Activated CD4-positive, alpha-beta memory T cell treated with anti-CD3 and anti-CD28 coated beads for 36 hours (primary cell): ENCODE measurements at regions not wholly inside any gene's neighbourhood (a gene's known extent, or its start where the extent isn't known, plus 50 kb on each side); places are given as distances from the start of the nearest gene placed in this dataset.

Experiments
- CTCF ChIA-PET: fragments of 350-600 bp; sonication (Branson Sonifier 250); formaldehyde crosslinking; loops from one replicate; lab custom pipeline; 2021; ENCODE audit warnings: antibody characterized with exemption, inconsistent platforms; lab: Charles Lee
- POLR2A ChIA-PET: fragments of 350-600 bp; sonication (Branson Sonifier 250); formaldehyde crosslinking; loops from one replicate; lab custom pipeline; 2021; ENCODE audit warnings: antibody characterized with exemption; lab: Charles Lee
- DNase-seq: peaks from one replicate; pipeline ENCODE4 v3.0.0-alpha.2; 2020
- H3K27ac Mint-ChIP-seq: one replicate; pipeline ENCODE4 v1.8.0; 2021; ENCODE audit warnings: mixed read lengths
- H3K27me3 Mint-ChIP-seq: one replicate; pipeline ENCODE4 v1.8.0; 2021; ENCODE audit warnings: mixed read lengths
- H3K36me3 Mint-ChIP-seq: one replicate; pipeline ENCODE4 v1.8.0; 2021; ENCODE audit warnings: mixed read lengths
- H3K4me1 Mint-ChIP-seq: one replicate; pipeline ENCODE4 v1.8.0; 2021; ENCODE audit warnings: low read depth, mixed read lengths
- H3K4me3 Mint-ChIP-seq: one replicate; pipeline ENCODE4 v1.8.0; 2021; ENCODE audit warnings: mild to moderate bottlenecking, mixed read lengths
- H3K9me3 Mint-ChIP-seq: one replicate; pipeline ENCODE4 v1.8.0; 2021; ENCODE audit warnings: mixed read lengths
- intact Hi-C: fragments of 100-400 bp; cut with micrococcal nuclease; formaldehyde crosslinking; loops from one replicate; pipeline ENCODE4 v1.15.1; 2023

- no peaks in the 10 kb centered on the region for H3K27me3 Mint-ChIP-seq
- no peaks in the 10 kb centered on the region for H3K9me3 Mint-ChIP-seq
- ChIA-PET CTCF (interaction anchor here (0.6 kb wide), 1 partner anchor 9 kb away, joined by 3 read pairs; no protein-coding TSS in a partner anchor), POLR2A (no interaction called here)
- H3K4me3 Mint-ChIP-seq = no peak overlapping the region
- intact Hi-C loops = no loop called here
- H3K36me3 Mint-ChIP-seq = no peaks in the 10 kb centered on the region
- no peaks in the 10 kb centered on the region for H3K4me1 Mint-ChIP-seq
- no peak for DNase-seq
- no peak overlapping the region for H3K27ac Mint-ChIP-seq
These were observed 112.0 kb upstream of the KCNN2 start for GRCh38 chr5:114249823-114250222.

DNA sequence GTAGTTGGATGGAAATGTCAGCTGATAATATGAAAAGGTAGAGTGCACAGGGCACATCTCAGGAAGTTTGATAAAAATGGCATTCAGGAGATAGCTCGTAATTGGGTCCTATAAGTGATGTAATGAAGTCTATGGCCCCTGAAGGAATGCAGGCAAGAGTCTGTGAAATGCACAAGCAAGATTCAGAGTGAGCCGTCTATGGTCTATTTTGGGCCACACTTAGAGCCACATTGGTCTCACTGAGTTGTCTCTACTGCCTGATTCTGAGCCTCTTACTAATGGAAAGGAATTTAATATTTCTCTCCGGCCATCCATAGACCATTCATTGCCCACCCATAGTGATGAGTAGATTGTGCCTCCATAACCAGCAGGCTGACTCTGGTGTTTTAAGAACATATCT lies 111.3 kb upstream of the KCNN2 start:
- H3K9me3 Mint-ChIP-seq = no peaks in the 10 kb centered on the region
- H3K36me3 Mint-ChIP-seq = no peaks in the 10 kb centered on the region
- H3K27ac Mint-ChIP-seq = no peak overlapping the region
- intact Hi-C loops = no loop called here
- ChIA-PET CTCF (no interaction called here), POLR2A (no interaction called here)
- no peaks in the 10 kb centered on the region for H3K4me1 Mint-ChIP-seq
- no peaks in the 10 kb centered on the region for H3K27me3 Mint-ChIP-seq
- no peak overlapping the region for H3K4me3 Mint-ChIP-seq
- no peak for DNase-seq

DNA sequence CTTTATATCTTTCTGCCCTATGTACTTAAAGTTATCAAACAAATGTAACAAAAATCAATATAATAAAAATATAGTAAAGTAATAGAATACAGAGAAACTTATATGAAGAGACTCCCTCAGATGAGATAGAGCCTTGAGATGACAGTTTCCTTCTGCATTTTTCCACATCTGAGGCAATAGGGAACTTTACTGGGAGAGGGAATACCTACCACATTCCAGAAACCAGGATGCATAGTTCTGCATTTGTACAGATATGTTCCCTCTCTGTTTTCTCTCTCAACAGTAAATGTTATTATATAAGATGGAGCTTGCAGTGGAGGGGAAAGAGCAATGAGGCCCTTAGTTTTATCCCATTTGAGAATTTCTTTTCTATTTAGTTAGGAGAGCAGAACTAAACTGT lies 109.6 kb upstream of the KCNN2 start:
- intact Hi-C loops = no loop called here
- CTCF ChIA-PET = no interaction called here
- Mint-ChIP-seq H3K36me3 (no peaks in the 10 kb centered on the region), H3K9me3 (no peaks in the 10 kb centered on the region), H3K27ac (no peak overlapping the region), H3K27me3 (no peaks in the 10 kb centered on the region), H3K4me1 (no peaks in the 10 kb centered on the region), H3K4me3 (no peak overlapping the region)
- no peak for DNase-seq
- POLR2A ChIA-PET = no interaction called here

DNA sequence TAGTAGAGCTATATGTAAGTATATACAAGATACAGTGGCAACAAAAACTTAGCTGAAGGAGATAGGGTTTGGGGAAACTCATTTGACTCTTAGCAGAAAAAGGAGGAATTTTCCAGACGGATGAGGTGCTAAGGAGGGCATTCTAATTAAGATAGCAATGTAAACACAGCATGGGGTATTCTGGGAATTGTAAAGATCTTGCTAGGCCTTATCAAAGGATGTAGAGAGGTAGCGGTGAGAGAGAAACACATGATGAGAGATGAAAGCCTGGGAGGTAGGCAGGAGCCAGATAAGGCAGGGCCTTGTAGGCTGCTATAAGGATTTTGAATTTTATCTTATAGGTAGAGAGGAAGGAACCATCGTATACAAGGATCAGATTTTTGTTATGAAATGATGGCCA lies 106.6 kb upstream of the KCNN2 start:
- Mint-ChIP-seq H3K36me3 (no peaks in the 10 kb centered on the region), H3K27me3 (no peaks in the 10 kb centered on the region), H3K9me3 (no peaks in the 10 kb centered on the region), H3K4me3 (no peak overlapping the region), H3K4me1 (no peaks in the 10 kb centered on the region), H3K27ac (no peak overlapping the region)
- ChIA-PET POLR2A (no interaction called here), CTCF (no interaction called here)
- no peak for DNase-seq
- intact Hi-C loops = no loop called here

- no peak for DNase-seq
- ChIA-PET CTCF (no interaction called here), POLR2A (no interaction called here)
- Mint-ChIP-seq H3K4me1 (no peaks in the 10 kb centered on the region), H3K9me3 (no peaks in the 10 kb centered on the region), H3K4me3 (no peak overlapping the region), H3K27ac (no peak overlapping the region), H3K36me3 (no peaks in the 10 kb centered on the region), H3K27me3 (no peaks in the 10 kb centered on the region)
- intact Hi-C loops = no loop called here
These were observed 99.9 kb upstream of the KCNN2 start for GRCh38 chr5:114261989-114262388.

DNA sequence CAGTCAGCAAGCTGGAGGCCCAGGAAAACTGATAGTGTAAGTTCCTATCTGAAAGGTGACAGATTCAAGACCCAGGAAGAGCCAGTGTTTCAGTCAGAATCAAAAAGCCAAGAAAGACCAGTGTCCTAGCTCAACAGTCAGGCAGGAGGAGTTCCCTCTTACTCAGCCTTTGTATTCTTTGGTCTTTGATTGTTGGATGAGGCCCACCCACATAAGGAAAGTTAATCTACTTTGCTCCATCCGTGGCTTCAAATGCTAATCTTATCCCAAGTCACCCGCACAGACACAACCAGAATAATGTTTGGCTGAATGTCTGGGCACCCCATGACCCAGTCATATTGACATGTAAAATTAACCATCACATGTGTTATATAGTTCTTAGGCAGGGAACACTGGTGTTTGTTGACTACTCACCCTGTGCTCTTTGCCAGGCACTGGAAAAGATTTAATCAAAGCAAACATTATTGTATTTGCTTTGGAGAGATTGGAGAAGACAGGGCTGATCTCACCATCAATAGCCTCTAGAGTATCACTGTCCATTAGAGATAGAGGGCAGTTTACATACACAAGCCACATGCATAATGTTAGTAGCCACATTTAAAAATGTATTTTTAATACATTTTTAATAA lies 96.3 kb upstream of the KCNN2 start:
- Mint-ChIP-seq H3K4me1 (no peaks in the 10 kb centered on the region), H3K27ac (no peak overlapping the region), H3K4me3 (no peak overlapping the region), H3K27me3 (no peaks in the 10 kb centered on the region), H3K36me3 (no peaks in the 10 kb centered on the region), H3K9me3 (no peaks in the 10 kb centered on the region)
- CTCF ChIA-PET = no interaction called here
- no peak for DNase-seq
- intact Hi-C loops = no loop called here
- POLR2A ChIA-PET = no interaction called here

DNA sequence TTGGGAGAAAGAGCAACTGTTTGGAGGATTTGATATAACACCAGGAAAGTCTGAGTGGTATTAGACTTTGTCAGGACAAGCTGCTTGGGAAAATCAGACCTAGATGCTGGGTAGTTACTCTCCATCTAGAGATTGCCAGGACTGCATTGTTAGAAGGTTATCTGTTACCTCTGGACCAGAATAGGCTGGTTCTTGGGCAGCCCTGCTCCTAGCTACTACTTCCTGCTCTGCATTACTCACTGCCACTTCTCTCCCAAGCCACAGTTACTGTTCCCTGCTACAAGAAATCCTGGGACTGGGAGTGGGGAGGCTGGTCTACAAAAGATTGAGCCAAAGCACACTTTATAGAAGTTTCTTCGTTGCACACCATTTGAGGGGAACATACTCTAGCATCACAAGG lies 95.5 kb upstream of the KCNN2 start:
- H3K4me3 Mint-ChIP-seq = no peak overlapping the region
- H3K27me3 Mint-ChIP-seq = no peaks in the 10 kb centered on the region
- intact Hi-C loops = no loop called here
- no peaks in the 10 kb centered on the region for H3K4me1 Mint-ChIP-seq
- no peaks in the 10 kb centered on the region for H3K9me3 Mint-ChIP-seq
- POLR2A ChIA-PET = no interaction called here
- H3K36me3 Mint-ChIP-seq = no peaks in the 10 kb centered on the region
- no peak for DNase-seq
- H3K27ac Mint-ChIP-seq = no peak overlapping the region
- CTCF ChIA-PET = no interaction called here

GRCh38 chr5:114296191-114296590 lies 65.7 kb upstream of the KCNN2 start:
- CTCF ChIA-PET = no interaction called here
- no peaks in the 10 kb centered on the region for H3K9me3 Mint-ChIP-seq
- no peak overlapping the region for H3K27ac Mint-ChIP-seq
- H3K4me1 Mint-ChIP-seq = no peaks in the 10 kb centered on the region
- no peak for DNase-seq
- intact Hi-C loops = no loop called here
- H3K36me3 Mint-ChIP-seq = no peaks in the 10 kb centered on the region
- no peaks in the 10 kb centered on the region for H3K27me3 Mint-ChIP-seq
- POLR2A ChIA-PET = no interaction called here
- no peak overlapping the region for H3K4me3 Mint-ChIP-seq

- H3K9me3 Mint-ChIP-seq = no peaks in the 10 kb centered on the region
- no peak overlapping the region for H3K27ac Mint-ChIP-seq
- H3K4me3 Mint-ChIP-seq = no peak overlapping the region
- ChIA-PET CTCF (no interaction called here), POLR2A (no interaction called here)
- no peaks in the 10 kb centered on the region for H3K4me1 Mint-ChIP-seq
- no peaks in the 10 kb centered on the region for H3K27me3 Mint-ChIP-seq
- DNase-seq = no peak
- intact Hi-C loops = no loop called here
- H3K36me3 Mint-ChIP-seq = no peaks in the 10 kb centered on the region
These were observed 64.0 kb upstream of the KCNN2 start for GRCh38 chr5:114297915-114298314.

GRCh38 chr5:114305402-114306207 lies 56.3 kb upstream of the KCNN2 start:
- Mint-ChIP-seq H3K9me3 (no peaks in the 10 kb centered on the region), H3K4me3 (no peak overlapping the region), H3K4me1 (no peaks in the 10 kb centered on the region), H3K36me3 (no peaks in the 10 kb centered on the region), H3K27ac (no peak overlapping the region), H3K27me3 (no peaks in the 10 kb centered on the region)
- ChIA-PET CTCF (no interaction called here), POLR2A (no interaction called here)
- intact Hi-C loops = no loop called here
- DNase-seq = no peak

GRCh38 chr5:114308017-114308416 lies 53.9 kb upstream of the KCNN2 start:
- H3K36me3 Mint-ChIP-seq = no peaks in the 10 kb centered on the region
- H3K4me1 Mint-ChIP-seq = no peaks in the 10 kb centered on the region
- POLR2A ChIA-PET = no interaction called here
- DNase-seq = no peak
- intact Hi-C loops = no loop called here
- H3K27me3 Mint-ChIP-seq = no peaks in the 10 kb centered on the region
- H3K9me3 Mint-ChIP-seq = no peaks in the 10 kb centered on the region
- H3K4me3 Mint-ChIP-seq = no peak overlapping the region
- CTCF ChIA-PET = no interaction called here
- no peak overlapping the region for H3K27ac Mint-ChIP-seq

DNA sequence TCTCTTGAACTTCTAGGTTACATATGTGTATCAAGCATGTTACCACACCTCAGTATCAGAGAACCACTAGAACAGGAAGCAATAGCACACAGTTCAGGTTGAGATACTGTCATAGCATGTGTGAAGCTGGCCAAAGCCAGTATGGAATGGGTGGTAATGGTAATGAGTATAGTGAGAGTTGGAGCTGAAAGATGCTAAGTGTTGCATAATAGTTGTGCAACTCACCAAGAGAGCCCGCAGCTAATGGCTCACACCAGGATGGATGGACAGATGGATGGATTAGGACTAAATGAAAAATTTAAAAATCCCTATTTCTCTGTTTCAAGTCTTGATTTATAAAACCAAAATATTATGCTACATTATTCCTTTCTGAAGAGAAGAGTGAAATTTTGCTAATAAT lies 53.4 kb upstream of the KCNN2 start:
- no peaks in the 10 kb centered on the region for H3K27me3 Mint-ChIP-seq
- no peak overlapping the region for H3K27ac Mint-ChIP-seq
- ChIA-PET POLR2A (no interaction called here), CTCF (no interaction called here)
- intact Hi-C loops = no loop called here
- no peaks in the 10 kb centered on the region for H3K9me3 Mint-ChIP-seq
- no peaks in the 10 kb centered on the region for H3K36me3 Mint-ChIP-seq
- no peak for DNase-seq
- no peaks in the 10 kb centered on the region for H3K4me1 Mint-ChIP-seq
- H3K4me3 Mint-ChIP-seq = no peak overlapping the region

DNA sequence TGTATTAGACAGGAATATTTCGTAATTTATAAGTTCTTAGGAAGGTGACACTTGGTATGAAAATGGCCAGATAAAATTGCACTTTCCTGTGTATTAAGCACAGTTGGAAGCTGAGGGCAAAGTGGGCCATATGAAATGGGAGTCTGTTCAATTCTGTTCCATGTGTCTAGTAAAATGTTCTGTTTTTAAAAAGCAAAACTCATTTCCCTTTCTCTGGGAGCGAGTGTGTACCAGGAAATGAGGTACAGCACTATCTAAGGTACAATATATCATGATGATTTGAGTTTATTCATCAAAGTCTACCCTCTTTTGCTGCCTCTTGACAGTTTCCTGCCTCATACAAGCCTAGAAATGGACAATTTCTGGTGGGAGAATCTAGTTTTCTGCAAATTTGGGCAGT lies 51.2 kb upstream of the KCNN2 start:
- no peak overlapping the region for H3K4me3 Mint-ChIP-seq
- no peaks in the 10 kb centered on the region for H3K27me3 Mint-ChIP-seq
- DNase-seq = no peak
- POLR2A ChIA-PET = no interaction called here
- CTCF ChIA-PET = no interaction called here
- no peaks in the 10 kb centered on the region for H3K36me3 Mint-ChIP-seq
- H3K9me3 Mint-ChIP-seq = no peaks in the 10 kb centered on the region
- intact Hi-C loops = no loop called here
- no peak overlapping the region for H3K27ac Mint-ChIP-seq
- no peaks in the 10 kb centered on the region for H3K4me1 Mint-ChIP-seq
